MM.1S (cell line): ENCODE measurements at regions not wholly inside any gene's neighbourhood (a gene's known extent, or its start where the extent isn't known, plus 50 kb on each side); places are given as distances from the start of the nearest gene placed in this dataset.

ENCODE experiments used
- DNase-seq: peaks from one replicate; pipeline ENCODE4 v3.0.0-alpha.2; 2015
- H2AFZ ChIP-seq: fragments of 300-600 bp; sonication (generic); 2 replicates; pipeline ENCODE4 v1.6.0; 2016; ENCODE audit warnings: antibody characterized with exemption, low read length
- H3F3A ChIP-seq: fragments of 300-600 bp; sonication (generic); 2 replicates; pipeline ENCODE4 v1.6.1; 2016; ENCODE audit warnings: mild to moderate bottlenecking, antibody characterized with exemption, low read length, moderate library complexity, mixed read lengths; ENCODE audit not compliant: insufficient read depth
- H3K27ac ChIP-seq: fragments of 300-600 bp; sonication (generic); 2 replicates; pipeline ENCODE4 v1.5.1; 2016; ENCODE audit warnings: mild to moderate bottlenecking, low read length
- H3K27me3 ChIP-seq: fragments of 300-600 bp; sonication (generic); replicated peaks from 2 replicates; pipeline ENCODE4 v1.6.0; 2016; ENCODE audit warnings: low read length; ENCODE audit not compliant: insufficient read depth
- H3K36me3 ChIP-seq: fragments of 300-600 bp; sonication (generic); replicated peaks from 2 replicates; pipeline ENCODE4 v1.6.1; 2016; ENCODE audit warnings: mild to moderate bottlenecking, low read length, mixed read lengths; ENCODE audit not compliant: insufficient read depth
- H3K4me1 ChIP-seq: fragments of 300-600 bp; sonication (generic); 2 replicates; pipeline ENCODE4 v1.6.1; 2016; ENCODE audit warnings: low read length, mixed read lengths
- H3K4me2 ChIP-seq: fragments of 300-600 bp; sonication (generic); 2 replicates; pipeline ENCODE4 v1.6.0; 2016; ENCODE audit warnings: low read depth, low read length
- H3K4me3 ChIP-seq: fragments of 300-600 bp; sonication (generic); 2 replicates; pipeline ENCODE4 v1.5.1; 2016; ENCODE audit warnings: low read length, mixed read lengths
- H3K79me2 ChIP-seq: fragments of 300-600 bp; sonication (generic); 2 replicates; pipeline ENCODE4 v1.6.1; 2016; ENCODE audit warnings: mixed run types, low read length, mixed read lengths
- H3K9ac ChIP-seq: fragments of 300-600 bp; sonication (generic); 2 replicates; pipeline ENCODE4 v1.6.1; 2016; ENCODE audit warnings: low read length, mixed read lengths
- H3K9me2 ChIP-seq: fragments of 300-600 bp; sonication (generic); replicated peaks from 2 replicates; pipeline ENCODE4 v1.6.1; 2016; ENCODE audit warnings: mild to moderate bottlenecking, low read length, mixed read lengths; ENCODE audit not compliant: insufficient read depth
- H3K9me3 ChIP-seq: fragments of 300-600 bp; sonication (generic); replicated peaks from 2 replicates; pipeline ENCODE4 v1.6.1; 2016; ENCODE audit warnings: mild to moderate bottlenecking, low read length, mixed read lengths; ENCODE audit not compliant: insufficient read depth
- H4K20me1 ChIP-seq: fragments of 300-600 bp; sonication (generic); 2 replicates; pipeline ENCODE4 v1.6.1; 2016; ENCODE audit warnings: mild to moderate bottlenecking, low read length, moderate library complexity, mixed read lengths; ENCODE audit not compliant: insufficient read depth
- CTCF ChIP-seq: fragments of 300-600 bp; sonication (generic); IDR thresholded peaks from 2 replicates; pipeline ENCODE4 v1.5.1; 2016; ENCODE audit warnings: antibody characterized with exemption, low read length, mixed read lengths
- EZH2 ChIP-seq: fragments of 300-600 bp; sonication (generic); optimal IDR thresholded peaks from 2 replicates; pipeline ENCODE3; 2017; ENCODE audit warnings: low read depth, mild to moderate bottlenecking, antibody characterized with exemption, low read length, mixed read lengths
- EZH2phosphoT487 ChIP-seq: fragments of 300-600 bp; sonication (generic); IDR thresholded peaks from 2 replicates; pipeline ENCODE4 v1.6.1; 2018; ENCODE audit warnings: antibody characterized with exemption, low read length

GRCh38 chrX:2576793-2577192 is 76.0 kb upstream of the DHRSX start:
- no peaks in the 10 kb centered on the region for H3K9me2 ChIP-seq
- TF ChIP-seq CTCF (no peak), EZH2phosphoT487 (no peak), EZH2 (no peak)
- H3K27ac ChIP-seq, result no peak overlapping the region
- 0 out of 2 replicates have a peak, but pooled peaks cover 2% of the 10 kb centered on the region for H3K4me1 ChIP-seq
- no peak overlapping the region for H3K9ac ChIP-seq
- H2AFZ ChIP-seq, result no peak overlapping the region
- H4K20me1 ChIP-seq, result no peaks in the 10 kb centered on the region
- no peak overlapping the region for H3K4me3 ChIP-seq
- no peak overlapping the region for H3K4me2 ChIP-seq
- H3K27me3 ChIP-seq, result no peaks in the 10 kb centered on the region
- no peaks in the 10 kb centered on the region for H3K9me3 ChIP-seq
- no peaks in the 10 kb centered on the region for H3F3A ChIP-seq
- no peaks in the 10 kb centered on the region for H3K36me3 ChIP-seq
- no peaks in the 10 kb centered on the region for H3K79me2 ChIP-seq
- DNase-seq, result no peak

DNA sequence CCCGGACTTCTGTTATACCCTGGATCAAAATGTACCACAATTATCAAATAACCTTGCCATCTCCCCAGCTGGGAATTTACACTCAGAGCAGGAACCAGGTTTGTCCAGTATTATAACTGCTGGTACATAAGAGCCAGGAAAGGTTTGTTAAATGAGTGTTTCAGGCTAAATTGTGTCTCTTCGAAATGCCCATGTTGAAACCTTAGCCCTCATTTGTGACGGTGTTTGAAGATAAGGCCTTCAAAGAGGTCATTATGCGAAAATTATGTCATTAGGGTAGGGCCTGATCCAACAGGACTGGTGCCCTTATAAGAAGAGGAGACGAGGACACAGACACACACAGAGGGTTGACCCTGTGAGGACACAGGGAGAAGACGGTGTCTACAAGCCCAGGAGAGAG is 73.5 kb upstream of the DHRSX start:
- no peaks in the 10 kb centered on the region for H3F3A ChIP-seq
- H4K20me1 ChIP-seq, result no peaks in the 10 kb centered on the region
- DNase-seq, result no peak
- no peaks in the 10 kb centered on the region for H3K36me3 ChIP-seq
- H3K4me3 ChIP-seq, result no peak overlapping the region
- no peak overlapping the region for H2AFZ ChIP-seq
- no peaks in the 10 kb centered on the region for H3K9me3 ChIP-seq
- H3K4me1 ChIP-seq, result 0 out of 2 replicates have a peak, but pooled peaks cover 2% of the 10 kb centered on the region
- H3K4me2 ChIP-seq, result no peak overlapping the region
- H3K9me2 ChIP-seq, result no peaks in the 10 kb centered on the region
- no peak overlapping the region for H3K27ac ChIP-seq
- H3K79me2 ChIP-seq, result no peaks in the 10 kb centered on the region
- no peak overlapping the region for H3K9ac ChIP-seq
- no peak for TF ChIP-seq EZH2phosphoT487
- no peak for TF ChIP-seq EZH2
- TF ChIP-seq CTCF, result no peak
- no peaks in the 10 kb centered on the region for H3K27me3 ChIP-seq

GRCh38 chrX:2572740-2573139 is 72.0 kb upstream of the DHRSX start:
- no peak overlapping the region for H3K9ac ChIP-seq
- H4K20me1 ChIP-seq, result no peaks in the 10 kb centered on the region
- DNase-seq, result no peak
- H3K9me3 ChIP-seq, result no peaks in the 10 kb centered on the region
- TF ChIP-seq EZH2 (no peak), EZH2phosphoT487 (no peak), CTCF (no peak)
- H3K27ac ChIP-seq, result no peak overlapping the region
- no peaks in the 10 kb centered on the region for H3K79me2 ChIP-seq
- no peak overlapping the region for H3K4me2 ChIP-seq
- no peaks in the 10 kb centered on the region for H3K36me3 ChIP-seq
- no peaks in the 10 kb centered on the region for H3K27me3 ChIP-seq
- 0 out of 2 replicates have a peak, but pooled peaks cover 2% of the 10 kb centered on the region for H3K4me1 ChIP-seq
- no peak overlapping the region for H3K4me3 ChIP-seq
- H3K9me2 ChIP-seq, result no peaks in the 10 kb centered on the region
- H2AFZ ChIP-seq, result no peak overlapping the region
- H3F3A ChIP-seq, result no peaks in the 10 kb centered on the region
